Transverse colon (tissue), 3 donors: ENCODE measurements at regions not wholly inside any gene's neighbourhood (a gene's known extent, or its start where the extent isn't known, plus 50 kb on each side); places are given as distances from the start of the nearest gene placed in this dataset.

Experiments
- EP300 ChIP-seq: sonication (generic); formaldehyde crosslinking; IDR thresholded peaks from one replicate; pipeline ENCODE4 v1.6.1; 2017; ENCODE audit warnings: antibody characterized with exemption, low read depth
- TF ChIP-seq, protein P1 (sequence below), 5 experiments: fragments of 200-600 bp in 3 of 5; fragments of 450-650 bp in 2 of 5; sonication (generic) in 3 of 5; IDR thresholded peaks; 1 replicate in 2 of 5; 2 replicates in 3 of 5; pipeline ENCODE4 v1.5.1; 2016 to 2017; ENCODE audit warnings: antibody characterized with exemption in 5 of 5, inconsistent platforms in 3 of 5, mild to moderate bottlenecking in 2 of 5, moderate library complexity in 1 of 5

DNA sequence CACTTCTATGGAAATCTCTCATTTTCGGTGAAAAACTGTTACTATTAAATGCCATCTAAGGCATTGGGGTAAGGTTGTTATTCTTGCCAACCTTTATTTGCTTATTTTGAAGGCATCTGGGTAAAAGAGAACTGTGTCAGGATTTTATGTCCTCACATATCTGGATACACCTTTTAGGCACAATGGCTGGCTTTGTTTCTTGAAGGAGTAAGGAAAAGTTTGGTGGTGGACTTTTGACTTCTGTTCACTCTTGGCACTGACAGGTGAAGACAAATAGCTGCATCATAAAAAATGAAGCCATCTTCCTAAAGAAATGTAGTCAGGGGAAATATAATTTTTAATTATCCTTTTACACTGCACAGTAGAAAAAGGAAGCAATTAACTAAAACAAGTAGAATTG is 310.0 kb downstream of the CNTN3 start:
- TF ChIP-seq, protein P1, sequence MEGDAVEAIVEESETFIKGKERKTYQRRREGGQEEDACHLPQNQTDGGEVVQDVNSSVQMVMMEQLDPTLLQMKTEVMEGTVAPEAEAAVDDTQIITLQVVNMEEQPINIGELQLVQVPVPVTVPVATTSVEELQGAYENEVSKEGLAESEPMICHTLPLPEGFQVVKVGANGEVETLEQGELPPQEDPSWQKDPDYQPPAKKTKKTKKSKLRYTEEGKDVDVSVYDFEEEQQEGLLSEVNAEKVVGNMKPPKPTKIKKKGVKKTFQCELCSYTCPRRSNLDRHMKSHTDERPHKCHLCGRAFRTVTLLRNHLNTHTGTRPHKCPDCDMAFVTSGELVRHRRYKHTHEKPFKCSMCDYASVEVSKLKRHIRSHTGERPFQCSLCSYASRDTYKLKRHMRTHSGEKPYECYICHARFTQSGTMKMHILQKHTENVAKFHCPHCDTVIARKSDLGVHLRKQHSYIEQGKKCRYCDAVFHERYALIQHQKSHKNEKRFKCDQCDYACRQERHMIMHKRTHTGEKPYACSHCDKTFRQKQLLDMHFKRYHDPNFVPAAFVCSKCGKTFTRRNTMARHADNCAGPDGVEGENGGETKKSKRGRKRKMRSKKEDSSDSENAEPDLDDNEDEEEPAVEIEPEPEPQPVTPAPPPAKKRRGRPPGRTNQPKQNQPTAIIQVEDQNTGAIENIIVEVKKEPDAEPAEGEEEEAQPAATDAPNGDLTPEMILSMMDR (IDR thresholded peaks at IDR 0.05): no peak
- TF ChIP-seq EP300: no peak
